Peyer's patch (tissue), 4 donors: ENCODE measurements at regions not wholly inside any gene's neighbourhood (a gene's known extent, or its start where the extent isn't known, plus 50 kb on each side); places are given as distances from the start of the nearest gene placed in this dataset.
A peak's percentile ranks its signal among the peaks of the same experiment; 100 is the strongest.

Experiments
- DNase-seq, 3 donors: peaks; one replicate each; pipeline ENCODE4 v3.0.0-alpha.2; 2017 to 2019
- H3K27ac ChIP-seq, 4 donors: fragments of 200-600 bp; sonication (generic); one replicate each; pipeline ENCODE4 v1.5.1; 2016 to 2019
- H3K27me3 ChIP-seq, 2 donors: fragments of 200-600 bp; sonication (generic); one replicate each; pipeline ENCODE4 v1.5.1; 2019
- H3K36me3 ChIP-seq, 3 donors: fragments of 200-600 bp; sonication (generic); one replicate each; pipeline ENCODE4 v1.5.1; 2016 to 2019
- H3K4me1 ChIP-seq, 4 donors: fragments of 200-600 bp; sonication (generic); one replicate each; pipeline ENCODE4 v1.5.1; 2016 to 2019
- H3K4me3 ChIP-seq, 4 donors: fragments of 200-600 bp; sonication (generic); 1 replicate in 3 of 4; 2 replicates in 1 of 4; pipeline ENCODE4 v1.5.1; 2016 to 2019; ENCODE audit warnings: mild to moderate bottlenecking in 1 of 4
- H3K9me3 ChIP-seq, 4 donors: fragments of 200-600 bp; sonication (generic); one replicate each; pipeline ENCODE4 v1.5.1; 2016 to 2019; ENCODE audit warnings: mild to moderate bottlenecking in 1 of 4
- POLR2A ChIP-seq, 2 donors: fragments of 450-650 bp; IDR thresholded peaks; one replicate each; pipeline ENCODE4 v1.5.1; 2017; ENCODE audit warnings: antibody characterized with exemption in 2 of 2, mild to moderate bottlenecking in 2 of 2, moderate library complexity in 2 of 2
- TF ChIP-seq, protein P1 (sequence below), 6 experiments: fragments of 450-650 bp in 4 of 6; fragments of 200-600 bp in 2 of 6; sonication (generic) in 1 of 6; IDR thresholded peaks; one replicate each; pipeline ENCODE4 v1.5.1; 2017 to 2019; ENCODE audit warnings: antibody characterized with exemption in 6 of 6, mild to moderate bottlenecking in 3 of 6, moderate library complexity in 1 of 6

DNA sequence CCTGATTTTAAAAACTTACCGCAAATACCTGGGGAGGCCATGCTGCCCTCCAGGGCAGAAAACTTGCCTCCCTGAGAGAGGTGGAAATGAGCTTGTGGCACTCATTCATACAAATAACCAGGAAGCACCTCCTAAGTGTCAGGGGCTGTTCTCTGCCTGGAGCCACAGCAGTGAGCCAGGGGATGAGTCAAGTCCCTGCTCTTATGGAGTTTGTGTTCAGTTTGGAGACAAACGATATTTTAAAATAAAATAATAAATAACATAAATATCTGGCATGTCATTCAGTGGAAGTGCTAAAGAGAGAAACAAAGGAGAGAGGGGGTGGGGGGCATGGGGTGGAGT lies 313.8 kb downstream of the C16orf95 start:
- no peaks in the 10 kb centered on the region for H3K9me3 ChIP-seq
- no peaks in the 10 kb centered on the region for H3K4me1 ChIP-seq
- no peaks in the 10 kb centered on the region for H3K36me3 ChIP-seq
- no peak overlapping the region for H3K4me3 ChIP-seq
- TF ChIP-seq, protein P1, sequence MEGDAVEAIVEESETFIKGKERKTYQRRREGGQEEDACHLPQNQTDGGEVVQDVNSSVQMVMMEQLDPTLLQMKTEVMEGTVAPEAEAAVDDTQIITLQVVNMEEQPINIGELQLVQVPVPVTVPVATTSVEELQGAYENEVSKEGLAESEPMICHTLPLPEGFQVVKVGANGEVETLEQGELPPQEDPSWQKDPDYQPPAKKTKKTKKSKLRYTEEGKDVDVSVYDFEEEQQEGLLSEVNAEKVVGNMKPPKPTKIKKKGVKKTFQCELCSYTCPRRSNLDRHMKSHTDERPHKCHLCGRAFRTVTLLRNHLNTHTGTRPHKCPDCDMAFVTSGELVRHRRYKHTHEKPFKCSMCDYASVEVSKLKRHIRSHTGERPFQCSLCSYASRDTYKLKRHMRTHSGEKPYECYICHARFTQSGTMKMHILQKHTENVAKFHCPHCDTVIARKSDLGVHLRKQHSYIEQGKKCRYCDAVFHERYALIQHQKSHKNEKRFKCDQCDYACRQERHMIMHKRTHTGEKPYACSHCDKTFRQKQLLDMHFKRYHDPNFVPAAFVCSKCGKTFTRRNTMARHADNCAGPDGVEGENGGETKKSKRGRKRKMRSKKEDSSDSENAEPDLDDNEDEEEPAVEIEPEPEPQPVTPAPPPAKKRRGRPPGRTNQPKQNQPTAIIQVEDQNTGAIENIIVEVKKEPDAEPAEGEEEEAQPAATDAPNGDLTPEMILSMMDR (IDR thresholded peaks at IDR 0.05): no peak
- TF ChIP-seq POLR2A (IDR thresholded peaks at IDR 0.05): no peak
- no peaks in the 10 kb centered on the region for H3K27me3 ChIP-seq
- DNase-seq: no peak
- no peak overlapping the region for H3K27ac ChIP-seq

DNA sequence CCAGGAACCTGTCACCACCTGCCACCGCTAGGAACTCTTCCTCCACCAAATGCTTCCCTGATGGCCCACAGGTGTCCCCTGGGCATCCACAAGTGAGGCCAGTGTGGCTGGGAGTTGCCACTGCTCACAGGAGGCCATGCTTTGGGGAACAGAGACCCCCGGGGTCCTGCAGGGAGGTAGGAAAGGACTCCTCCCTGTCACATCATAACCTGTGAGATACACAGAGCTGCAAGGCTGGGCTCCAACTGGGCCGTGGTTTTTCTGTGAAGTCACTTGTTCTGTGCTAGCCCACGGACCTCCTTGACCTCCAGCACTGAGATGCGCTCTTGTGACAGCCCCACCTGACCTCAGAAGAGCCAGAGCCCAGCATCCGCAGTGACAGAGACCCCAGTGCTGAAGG lies 311.2 kb downstream of the C16orf95 start:
- no peak for DNase-seq
- no peak overlapping the region for H3K27ac ChIP-seq
- H3K4me1 ChIP-seq: no peaks in the 10 kb centered on the region
- no peaks in the 10 kb centered on the region for H3K27me3 ChIP-seq
- H3K4me3 ChIP-seq: no peak overlapping the region
- no peaks in the 10 kb centered on the region for H3K9me3 ChIP-seq
- H3K36me3 ChIP-seq: no peaks in the 10 kb centered on the region
- TF ChIP-seq, protein P1 (IDR thresholded peaks at IDR 0.05): no peak
- no peak for TF ChIP-seq POLR2A (IDR thresholded peaks at IDR 0.05)

DNA sequence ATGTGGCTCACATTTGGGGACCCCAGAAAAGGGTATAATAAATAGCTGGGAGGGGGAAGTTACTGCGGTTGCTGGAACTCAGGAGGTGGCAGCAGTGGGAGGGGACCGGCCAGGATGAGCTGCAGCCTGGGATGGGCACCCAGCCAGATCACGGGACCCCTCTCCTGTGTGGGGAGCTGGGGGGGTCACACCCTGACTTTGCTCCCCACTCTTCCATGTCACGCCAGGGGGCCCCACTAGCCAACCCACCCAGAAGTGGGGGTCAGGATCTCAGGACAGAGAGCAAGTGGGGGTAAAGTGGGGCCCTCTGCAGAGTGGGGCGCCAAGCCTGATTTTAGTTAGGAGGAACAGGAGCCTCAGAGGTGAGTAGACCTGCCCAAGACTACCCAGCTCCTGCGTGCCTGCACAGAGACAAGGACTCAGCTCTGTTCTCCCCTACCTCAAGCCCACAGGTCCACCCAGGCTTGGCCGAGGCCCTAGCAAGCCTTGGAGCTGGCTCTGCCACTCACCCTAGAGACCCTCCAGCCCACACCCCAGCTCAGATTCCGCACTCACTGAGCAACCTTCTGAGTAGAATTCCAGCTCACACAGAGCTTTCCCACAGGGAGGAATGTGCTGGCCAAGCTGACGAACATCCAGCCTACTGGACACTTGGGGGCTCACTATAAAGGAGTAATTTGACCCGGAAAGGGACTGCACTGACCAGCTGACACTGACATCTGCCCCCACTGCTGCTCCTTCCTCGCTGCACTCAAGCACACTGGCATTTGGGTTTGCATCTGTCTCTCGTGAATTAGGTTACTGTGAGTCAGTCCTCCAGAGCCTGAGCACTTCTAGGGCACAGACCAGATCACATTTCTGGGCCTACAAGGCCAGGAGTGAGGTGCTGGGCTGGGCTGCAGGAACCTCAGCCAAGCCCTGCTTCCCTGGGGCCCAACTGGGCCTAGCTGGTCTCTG lies 310.1 kb downstream of the C16orf95 start:
- no peaks in the 10 kb centered on the region for H3K4me1 ChIP-seq
- TF ChIP-seq, protein P1 (IDR thresholded peaks at IDR 0.05): no peak
- no peak for TF ChIP-seq POLR2A (IDR thresholded peaks at IDR 0.05)
- DNase-seq: peak in 1 of 3 donors; percentile 21
- H3K27me3 ChIP-seq: no peaks in the 10 kb centered on the region
- no peak overlapping the region for H3K27ac ChIP-seq
- H3K9me3 ChIP-seq: no peaks in the 10 kb centered on the region
- no peak overlapping the region for H3K4me3 ChIP-seq
- H3K36me3 ChIP-seq: no peaks in the 10 kb centered on the region

DNA sequence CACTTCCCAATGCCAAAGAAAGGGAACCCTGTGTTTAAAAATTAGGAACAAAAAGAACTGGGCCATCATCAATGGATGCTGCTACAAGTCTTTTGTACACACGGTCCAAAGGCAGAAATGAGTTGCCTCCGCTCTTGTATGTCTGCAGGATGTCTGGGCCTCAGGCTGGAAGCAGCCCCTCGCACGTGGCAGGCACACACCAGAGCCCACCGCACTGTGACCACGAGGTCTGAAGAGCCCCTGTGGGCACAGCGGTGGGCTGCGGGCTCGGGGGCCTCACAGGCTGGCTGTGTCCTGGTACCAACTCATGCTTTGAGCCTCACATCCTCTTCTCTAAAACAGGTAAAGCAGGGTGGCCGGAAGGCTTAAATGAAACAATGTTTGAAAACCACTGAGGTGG lies 309.3 kb downstream of the C16orf95 start:
- Histone ChIP-seq H3K36me3 (no peaks in the 10 kb centered on the region), H3K27ac (no peak overlapping the region), H3K9me3 (no peaks in the 10 kb centered on the region), H3K27me3 (no peaks in the 10 kb centered on the region), H3K4me1 (no peaks in the 10 kb centered on the region), H3K4me3 (no peak overlapping the region)
- TF ChIP-seq POLR2A (IDR thresholded peaks at IDR 0.05): no peak
- TF ChIP-seq, protein P1 (IDR thresholded peaks at IDR 0.05): no peak
- DNase-seq: no peak

DNA sequence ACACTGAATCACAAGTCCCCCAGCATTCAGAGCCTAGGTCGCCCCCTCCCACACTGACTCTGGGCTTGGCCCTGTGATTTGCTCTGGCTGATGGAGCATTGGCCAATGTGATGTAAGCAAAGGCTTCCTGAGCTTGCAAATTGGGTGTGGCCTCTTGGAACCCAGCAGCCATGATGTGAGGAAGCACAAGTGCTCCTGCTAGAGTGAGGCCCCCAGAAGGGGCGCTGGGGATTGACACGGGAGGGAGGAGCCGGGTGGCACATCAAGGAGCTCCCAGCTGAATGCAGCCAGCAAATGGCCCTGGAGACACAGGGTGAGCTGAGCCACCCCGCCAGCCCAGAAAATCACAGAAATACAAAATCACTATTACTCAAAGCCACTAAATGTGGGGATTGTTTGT lies 308.5 kb downstream of the C16orf95 start:
- TF ChIP-seq, protein P1 (IDR thresholded peaks at IDR 0.05): no peak
- no peak for TF ChIP-seq POLR2A (IDR thresholded peaks at IDR 0.05)
- Histone ChIP-seq H3K9me3 (no peaks in the 10 kb centered on the region), H3K4me1 (no peaks in the 10 kb centered on the region), H3K36me3 (no peaks in the 10 kb centered on the region), H3K4me3 (no peak overlapping the region), H3K27me3 (no peaks in the 10 kb centered on the region), H3K27ac (no peak overlapping the region)
- no peak for DNase-seq
